ENCODE measurements at regions not wholly inside any gene's neighbourhood (a gene's known extent, or its start where the extent isn't known, plus 50 kb on each side); places are given as distances from the start of the nearest gene placed in this dataset.

GRCh38 chr11:92591521-92591920, 366.9 kb downstream of the FAT3 start:
- Histone ChIP-seq H3K4me3 (ENCODE audit: low read length) (no peak overlapping the region), H3K4me1 (ENCODE audit: control insufficient read depth, insufficient read depth, low read length) (no peaks in the 10 kb centered on the region), H3K36me3 (ENCODE audit: control insufficient read depth, insufficient read depth, low read length) (no peaks in the 10 kb centered on the region), H3K27ac (ENCODE audit: low read length) (no peak overlapping the region), H3K27me3 (ENCODE audit: control insufficient read depth, insufficient read depth, low read length) (no peaks in the 10 kb centered on the region), H3K9me3 (ENCODE audit: control insufficient read depth, insufficient read depth, low read length) (no peaks in the 10 kb centered on the region)
- ATAC-seq = no peak
- Mint-ChIP-seq H3K36me3 (no peaks in the 10 kb centered on the region), H3K4me3 (no peak overlapping the region), H3K4me1 (no peaks in the 10 kb centered on the region), H3K27ac (no peak overlapping the region), H3K9me3 (peaks cover 2 to 3% of the 10 kb centered on the region in 2 donors), H3K27me3 (ENCODE audit: low read depth in 2 of 2) (no peaks in the 10 kb centered on the region)
- 83% methylated on average over 1 of the region's 2 CpGs for WGBS (ENCODE audit: insufficient coverage)
- no peak for TF ChIP-seq CTCF (IDR thresholded peaks at IDR 0.05)
- intact Hi-C loops (cut with micrococcal nuclease) = no loop called here
- DNase-seq = no peak

- Histone ChIP-seq H3K27me3 (ENCODE audit: control insufficient read depth, insufficient read depth, low read length) (no peaks in the 10 kb centered on the region), H3K4me1 (ENCODE audit: control insufficient read depth, insufficient read depth, low read length) (no peaks in the 10 kb centered on the region), H3K36me3 (ENCODE audit: control insufficient read depth, insufficient read depth, low read length) (no peaks in the 10 kb centered on the region), H3K9me3 (ENCODE audit: control insufficient read depth, insufficient read depth, low read length) (no peaks in the 10 kb centered on the region), H3K4me3 (ENCODE audit: low read length) (no peak overlapping the region), H3K27ac (ENCODE audit: low read length) (no peak overlapping the region)
- Mint-ChIP-seq H3K27ac (no peak overlapping the region), H3K36me3 (no peaks in the 10 kb centered on the region), H3K27me3 (ENCODE audit: low read depth in 2 of 2) (no peaks in the 10 kb centered on the region), H3K4me3 (no peak overlapping the region), H3K9me3 (peaks cover 3 to 6% of the 10 kb centered on the region in 2 donors), H3K4me1 (no peaks in the 10 kb centered on the region)
- TF ChIP-seq CTCF (IDR thresholded peaks at IDR 0.05) = no peak
- DNase-seq (no peak), ATAC-seq (no peak)
- intact Hi-C loops (cut with micrococcal nuclease) = no loop called here
These were observed 369.6 kb downstream of the FAT3 start for GRCh38 chr11:92594251-92594650.

- DNase-seq = no peak
- Mint-ChIP-seq H3K36me3 (no peaks in the 10 kb centered on the region), H3K27ac (no peak overlapping the region), H3K4me3 (no peak overlapping the region), H3K27me3 (ENCODE audit: low read depth in 2 of 2) (no peaks in the 10 kb centered on the region), H3K4me1 (no peaks in the 10 kb centered on the region), H3K9me3 (peaks cover 4 to 5% of the 10 kb centered on the region in 2 donors)
- no peaks in the 10 kb centered on the region for H3K9me3 ChIP-seq (ENCODE audit: control insufficient read depth, insufficient read depth, low read length)
- H3K4me1 ChIP-seq (ENCODE audit: control insufficient read depth, insufficient read depth, low read length) = no peaks in the 10 kb centered on the region
- 33% methylated on average over 1 of the region's 1 CpG for WGBS (ENCODE audit: insufficient coverage)
- no peak for ATAC-seq
- intact Hi-C loops (cut with micrococcal nuclease) = no loop called here
- no peak for TF ChIP-seq CTCF (IDR thresholded peaks at IDR 0.05)
- H3K4me3 ChIP-seq (ENCODE audit: low read length) = no peak overlapping the region
- no peak overlapping the region for H3K27ac ChIP-seq (ENCODE audit: low read length)
- H3K36me3 ChIP-seq (ENCODE audit: control insufficient read depth, insufficient read depth, low read length) = no peaks in the 10 kb centered on the region
- H3K27me3 ChIP-seq (ENCODE audit: control insufficient read depth, insufficient read depth, low read length) = no peaks in the 10 kb centered on the region
These were observed 370.4 kb downstream of the FAT3 start for GRCh38 chr11:92595052-92595451.

GRCh38 chr11:92596596-92597317, 372.1 kb downstream of the FAT3 start:
- Mint-ChIP-seq H3K36me3 (no peaks in the 10 kb centered on the region), H3K4me3 (no peak overlapping the region), H3K27ac (no peak overlapping the region), H3K4me1 (no peaks in the 10 kb centered on the region), H3K9me3 (peaks cover 7 to 9% of the 10 kb centered on the region in 2 donors), H3K27me3 (ENCODE audit: low read depth in 2 of 2) (no peaks in the 10 kb centered on the region)
- Histone ChIP-seq H3K36me3 (ENCODE audit: control insufficient read depth, insufficient read depth, low read length) (no peaks in the 10 kb centered on the region), H3K27me3 (ENCODE audit: control insufficient read depth, insufficient read depth, low read length) (no peaks in the 10 kb centered on the region), H3K4me3 (ENCODE audit: low read length) (no peak overlapping the region), H3K9me3 (ENCODE audit: control insufficient read depth, insufficient read depth, low read length) (no peaks in the 10 kb centered on the region), H3K27ac (ENCODE audit: low read length) (no peak overlapping the region), H3K4me1 (ENCODE audit: control insufficient read depth, insufficient read depth, low read length) (no peaks in the 10 kb centered on the region)
- no peak for ATAC-seq
- DNase-seq = no peak
- WGBS (ENCODE audit: insufficient coverage) = 64% methylated on average over 1 of the region's 1 CpG
- no peak for TF ChIP-seq CTCF (IDR thresholded peaks at IDR 0.05)
- intact Hi-C loops (cut with micrococcal nuclease) = no loop called here
